Hepatocyte (in vitro differentiated cells): ENCODE measurements at regions not wholly inside any gene's neighbourhood (a gene's known extent, or its start where the extent isn't known, plus 50 kb on each side); places are given as distances from the start of the nearest gene placed in this dataset.
A peak's percentile ranks its signal among the peaks of the same experiment; 100 is the strongest.
"Not testable (repeated sequence)": the region's sequence is repeated elsewhere in the genome, so short reads cannot be mapped to it uniquely, and the experiment has no call there.

Experiments
- DNase-seq: peaks from one replicate; pipeline ENCODE4 v3.0.0-alpha.2; 2016; ENCODE audit warnings: low spot score
- H2AFZ ChIP-seq: fragments of 200-600 bp; sonication (generic); 2 replicates; pipeline ENCODE4 v1.6.0; 2016; ENCODE audit warnings: antibody characterized with exemption, mild to moderate bottlenecking
- H3K27ac ChIP-seq: fragments of 200-600 bp; sonication (generic); 2 replicates; pipeline ENCODE4 v1.5.1; 2016; ENCODE audit warnings: mild to moderate bottlenecking
- H3K27me3 ChIP-seq: fragments of 200-600 bp; sonication (generic); 2 replicates; pipeline ENCODE4 v1.6.1; 2016
- H3K36me3 ChIP-seq: fragments of 200-600 bp; sonication (generic); replicated peaks from 2 replicates; pipeline ENCODE4 v1.5.1; 2016; ENCODE audit warnings: low read depth; ENCODE audit not compliant: insufficient read depth
- H3K4me1 ChIP-seq: fragments of 200-600 bp; sonication (generic); 2 replicates; pipeline ENCODE4 v1.5.1; 2016; ENCODE audit warnings: mild to moderate bottlenecking, moderate library complexity; ENCODE audit not compliant: insufficient read depth
- H3K4me2 ChIP-seq: fragments of 200-600 bp; sonication (generic); 2 replicates; pipeline ENCODE4 v1.6.0; 2016
- H3K4me3 ChIP-seq: fragments of 200-600 bp; sonication (generic); 2 replicates; pipeline ENCODE4 v1.5.1; 2016; ENCODE audit warnings: mild to moderate bottlenecking
- H3K79me2 ChIP-seq: fragments of 200-600 bp; sonication (generic); 2 replicates; pipeline ENCODE4 v1.6.0; 2017; ENCODE audit warnings: mild to moderate bottlenecking
- H3K9me2 ChIP-seq: fragments of 200-600 bp; sonication (generic); replicated peaks from 2 replicates; pipeline ENCODE4 v1.6.0; 2017; ENCODE audit warnings: mild to moderate bottlenecking; ENCODE audit not compliant: insufficient read depth
- H3K9me3 ChIP-seq: fragments of 200-600 bp; sonication (generic); 2 replicates; pipeline ENCODE4 v1.5.1; 2016; ENCODE audit warnings: low read depth, mild to moderate bottlenecking
- H4K20me1 ChIP-seq: fragments of 200-600 bp; sonication (generic); 2 replicates; pipeline ENCODE4 v1.6.0; 2016; ENCODE audit warnings: mild to moderate bottlenecking; ENCODE audit not compliant: insufficient read depth, poor library complexity, severe bottlenecking
- EZH2 ChIP-seq: fragments of 200-600 bp; sonication (generic); IDR thresholded peaks from 2 replicates; pipeline ENCODE4 v1.6.1; 2016; ENCODE audit warnings: antibody characterized with exemption, mild to moderate bottlenecking, borderline replicate concordance
- EZH2phosphoT487 ChIP-seq: fragments of 200-600 bp; sonication (generic); IDR thresholded peaks from one replicate; pipeline ENCODE4 v1.6.1; 2018; ENCODE audit warnings: antibody characterized with exemption, mild to moderate bottlenecking, low read depth, moderate library complexity; ENCODE audit not compliant: unreplicated experiment, severe bottlenecking
- whole genome bisulfite sequencing: methylation state at CpG from one replicate; pipeline ENCODE4 v1.1.6; 2016; ENCODE audit warnings: low lambda C conversion rate; ENCODE audit errors: missing lambda C conversion rate; 5-methylcytosine and 5-hydroxymethylcytosine counted together
- TF ChIP-seq, protein P1 (sequence below): fragments of 200-600 bp; sonication (generic); IDR thresholded peaks from 2 replicates; pipeline ENCODE4 v1.5.1; 2016; ENCODE audit warnings: antibody characterized with exemption, mild to moderate bottlenecking; ENCODE audit not compliant: poor library complexity

GRCh38 chr17:64776720-64777414 lies 114.8 kb upstream of the SMURF2 start:
- H3K4me1 ChIP-seq = peaks cover 48% of the 10 kb centered on the region
- peaks cover 37% of the 10 kb centered on the region for H3K27me3 ChIP-seq
- not testable (repeated sequence) for H3K27ac ChIP-seq, H3K36me3 ChIP-seq, H3K79me2 ChIP-seq, H4K20me1 ChIP-seq, H3K9me2 ChIP-seq, H2AFZ ChIP-seq, H3K4me3 ChIP-seq, H3K9me3 ChIP-seq
- TF ChIP-seq, protein P1, sequence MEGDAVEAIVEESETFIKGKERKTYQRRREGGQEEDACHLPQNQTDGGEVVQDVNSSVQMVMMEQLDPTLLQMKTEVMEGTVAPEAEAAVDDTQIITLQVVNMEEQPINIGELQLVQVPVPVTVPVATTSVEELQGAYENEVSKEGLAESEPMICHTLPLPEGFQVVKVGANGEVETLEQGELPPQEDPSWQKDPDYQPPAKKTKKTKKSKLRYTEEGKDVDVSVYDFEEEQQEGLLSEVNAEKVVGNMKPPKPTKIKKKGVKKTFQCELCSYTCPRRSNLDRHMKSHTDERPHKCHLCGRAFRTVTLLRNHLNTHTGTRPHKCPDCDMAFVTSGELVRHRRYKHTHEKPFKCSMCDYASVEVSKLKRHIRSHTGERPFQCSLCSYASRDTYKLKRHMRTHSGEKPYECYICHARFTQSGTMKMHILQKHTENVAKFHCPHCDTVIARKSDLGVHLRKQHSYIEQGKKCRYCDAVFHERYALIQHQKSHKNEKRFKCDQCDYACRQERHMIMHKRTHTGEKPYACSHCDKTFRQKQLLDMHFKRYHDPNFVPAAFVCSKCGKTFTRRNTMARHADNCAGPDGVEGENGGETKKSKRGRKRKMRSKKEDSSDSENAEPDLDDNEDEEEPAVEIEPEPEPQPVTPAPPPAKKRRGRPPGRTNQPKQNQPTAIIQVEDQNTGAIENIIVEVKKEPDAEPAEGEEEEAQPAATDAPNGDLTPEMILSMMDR = peak; percentile 99
- WGBS = 7% methylated on average over 38 of the region's 38 CpGs
- H3K4me2 ChIP-seq = peak overlapping the region; percentile 89
- DNase-seq = peak; percentile 92

DNA sequence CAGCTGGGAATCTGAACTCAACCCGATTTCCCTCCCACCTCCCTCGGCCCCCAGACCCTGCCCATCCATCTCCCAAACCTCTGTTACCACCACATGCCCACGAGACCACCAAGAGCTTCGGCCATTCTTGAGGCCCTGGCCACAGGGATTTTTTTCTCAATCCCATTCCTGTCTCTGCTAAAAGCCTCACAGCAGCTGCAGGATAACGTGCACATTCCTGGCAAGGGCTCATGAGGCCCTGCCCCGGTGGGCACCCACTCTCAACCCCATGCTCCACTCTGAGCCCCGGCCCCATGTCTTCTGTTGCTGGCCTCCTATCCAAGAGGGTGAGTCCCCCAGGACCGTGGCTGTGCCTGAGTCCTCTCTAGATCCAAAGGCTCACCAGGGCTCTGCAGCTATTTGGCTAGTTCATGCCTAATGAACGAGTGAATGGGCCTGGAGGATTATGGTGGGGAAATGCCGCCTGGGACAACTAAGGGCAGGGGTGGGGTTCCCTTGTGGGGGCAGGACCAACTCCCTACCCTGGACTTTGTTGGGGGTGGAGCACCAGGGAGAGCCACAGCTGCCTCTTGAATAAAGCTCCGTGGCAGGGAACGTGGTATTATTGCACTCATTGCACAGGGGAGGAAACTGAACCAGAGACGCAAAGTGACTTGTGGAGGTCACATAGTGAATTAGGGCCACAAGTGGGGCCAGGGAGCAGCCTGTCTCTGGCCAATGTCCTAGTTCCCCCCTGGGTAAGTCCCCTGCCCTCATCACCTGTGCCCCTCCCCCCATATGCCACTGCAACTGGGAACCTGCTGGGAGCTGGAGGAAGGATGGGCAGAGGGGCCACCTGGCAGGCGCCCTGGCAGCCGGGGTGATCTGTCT lies 113.8 kb upstream of the SMURF2 start:
- Histone ChIP-seq H3K9me2 (no peaks in the 10 kb centered on the region), H3K79me2 (peaks cover 6% of the 10 kb centered on the region), H2AFZ (no peak overlapping the region), H4K20me1 (peaks cover 3% of the 10 kb centered on the region), H3K4me3 (no peak overlapping the region), H3K27me3 (peaks cover 32% of the 10 kb centered on the region), H3K4me1 (peaks cover 39% of the 10 kb centered on the region), H3K27ac (no peak overlapping the region), H3K9me3 (no peaks in the 10 kb centered on the region), H3K36me3 (no peaks in the 10 kb centered on the region), H3K4me2 (peak overlapping the region; percentile 89)
- DNase-seq = no peak
- WGBS = 81% methylated on average over 14 of the region's 15 CpGs
- TF ChIP-seq EZH2 (no peak), EZH2phosphoT487 (no peak)
- TF ChIP-seq, protein P1 = no peak

GRCh38 chr17:64774888-64775540 lies 112.9 kb upstream of the SMURF2 start:
- H3K27ac ChIP-seq = no peak overlapping the region
- H3K27me3 ChIP-seq = peaks cover 27% of the 10 kb centered on the region

More at GRCh38 chr17:64774888-64775540, 112.9 kb upstream of the SMURF2 start:
- Histone ChIP-seq H3K4me3 (no peak overlapping the region), H3K9me2 (no peaks in the 10 kb centered on the region), H3K36me3 (no peaks in the 10 kb centered on the region), H2AFZ (no peak overlapping the region), H3K9me3 (no peaks in the 10 kb centered on the region), H3K4me2 (peak overlapping the region; percentile 81), H4K20me1 (peaks cover 3% of the 10 kb centered on the region), H3K79me2 (peaks cover 6% of the 10 kb centered on the region), H3K4me1 (peaks cover 32% of the 10 kb centered on the region)
- TF ChIP-seq, protein P1 = no peak
- TF ChIP-seq EZH2 (no peak), EZH2phosphoT487 (no peak)
- DNase-seq = no peak
- 97% methylated on average over 9 of the region's 10 CpGs for WGBS
